GM19351 (cell line): ENCODE measurements at regions not wholly inside any gene's neighbourhood (a gene's known extent, or its start where the extent isn't known, plus 50 kb on each side); places are given as distances from the start of the nearest gene placed in this dataset.
"Not testable (repeated sequence)": the region's sequence is repeated elsewhere in the genome, so short reads cannot be mapped to it uniquely, and the experiment has no call there.

ENCODE experiments used
- ATAC-seq: cut with Tn5 transposase; IDR thresholded peaks from one replicate; pipeline ENCODE4 v1.9.1; 2021; ENCODE audit warnings: mild to moderate bottlenecking, moderate library complexity; ENCODE audit not compliant: unreplicated experiment

DNA sequence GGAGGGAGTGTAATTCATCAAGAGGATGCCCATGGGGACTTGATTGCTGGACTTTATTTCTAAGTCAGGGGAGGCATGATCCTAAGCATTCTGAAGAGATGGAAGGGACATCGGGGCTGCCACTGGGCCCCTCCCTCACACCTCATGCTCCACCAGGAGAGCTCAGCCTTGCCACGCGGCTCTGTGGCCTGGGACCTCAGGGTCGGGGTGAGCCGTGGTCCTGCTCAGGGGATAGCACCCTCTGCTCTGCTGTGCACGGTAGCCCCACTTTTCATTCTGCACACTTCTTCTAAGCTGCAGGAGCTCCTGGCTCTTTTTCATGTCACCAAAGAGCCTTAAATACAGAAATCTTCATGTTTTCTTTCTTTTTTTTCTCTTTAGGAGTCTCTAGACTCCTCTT is 75.5 kb upstream of the DPP6 start:
- not testable (repeated sequence) for ATAC-seq

DNA sequence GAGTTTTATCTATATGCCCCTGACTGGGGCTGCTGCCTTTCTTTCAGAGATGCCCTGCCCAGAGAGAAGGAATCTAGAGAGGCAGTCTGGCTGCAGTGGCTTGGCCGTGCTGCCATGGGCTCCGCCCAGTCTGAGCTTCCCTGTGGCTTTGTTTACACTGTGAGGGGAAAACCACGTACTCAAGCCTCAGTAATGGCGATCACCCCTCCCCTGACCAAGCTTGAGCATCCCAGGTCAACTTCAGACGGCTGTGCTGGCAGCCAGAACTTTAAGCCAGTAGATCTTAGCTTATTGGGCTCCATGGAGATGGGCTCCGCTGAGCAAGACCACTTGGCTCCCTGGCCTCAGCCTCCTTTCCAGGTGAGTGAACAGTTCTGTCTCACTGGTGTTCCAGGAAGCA is 69.0 kb upstream of the DPP6 start:
- not testable (repeated sequence) for ATAC-seq

DNA sequence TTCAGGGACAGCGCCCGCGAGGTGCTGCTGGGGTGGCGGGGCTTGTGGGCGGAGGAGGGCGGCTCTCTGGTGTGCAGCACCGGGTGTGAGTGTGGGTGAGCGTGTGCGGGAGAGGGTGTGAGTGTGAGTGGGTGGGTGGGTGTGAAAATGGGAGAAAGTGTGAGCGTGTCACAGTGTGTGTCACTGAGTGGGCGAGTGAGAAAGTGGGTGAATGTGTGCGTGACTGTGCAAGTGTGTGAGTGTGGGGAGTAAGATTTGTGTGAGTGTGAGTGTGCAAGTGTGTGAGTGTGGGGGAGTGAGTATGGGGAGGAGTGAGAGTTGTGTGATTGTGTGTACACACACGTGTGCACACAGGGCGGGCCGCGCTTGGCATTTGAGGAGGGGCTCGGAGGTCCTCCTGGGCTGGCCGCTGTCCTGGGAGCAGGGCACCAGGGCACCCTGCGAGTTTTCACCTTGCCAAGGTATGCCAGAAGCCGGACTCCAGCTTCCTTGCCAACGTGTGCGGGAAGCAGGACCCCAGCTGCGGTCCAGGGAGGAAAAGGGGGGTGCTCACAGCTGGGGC is 63.1 kb upstream of the DPP6 start:
- not testable (repeated sequence) for ATAC-seq

DNA sequence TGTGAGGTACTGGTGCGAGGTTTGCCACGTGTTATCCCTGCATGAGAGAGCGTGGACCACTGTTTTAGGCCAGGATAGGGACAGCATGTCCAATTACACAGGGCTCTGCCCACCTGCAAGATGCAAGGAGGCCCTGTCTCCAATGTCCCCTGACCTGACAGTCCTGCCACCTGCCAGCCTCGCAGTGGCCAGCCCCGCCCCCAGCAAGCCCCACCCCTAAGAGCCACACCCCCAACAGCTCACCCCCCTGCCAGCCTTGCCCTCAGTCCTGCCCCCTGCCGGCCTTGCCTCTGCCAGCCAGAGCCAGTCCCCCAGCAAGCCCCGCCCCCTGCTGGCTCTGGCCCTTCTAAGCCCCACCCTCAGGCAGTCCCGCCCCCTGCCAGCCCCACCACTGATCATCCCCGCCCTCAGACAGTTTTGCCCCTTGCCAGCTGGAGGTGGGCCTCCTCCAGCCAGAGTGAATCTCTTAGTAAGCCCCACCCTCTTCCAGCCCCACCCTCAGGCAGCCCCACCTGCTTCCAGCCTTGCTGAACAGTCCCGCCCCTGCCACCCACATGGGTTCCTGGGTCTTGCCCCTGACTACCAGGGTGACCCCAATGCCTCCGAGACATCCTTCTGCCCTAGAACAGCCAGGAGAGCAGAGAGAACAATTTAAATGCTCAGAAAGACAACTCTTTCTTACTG is 62.3 kb upstream of the DPP6 start:
- ATAC-seq: not testable (repeated sequence)

DNA sequence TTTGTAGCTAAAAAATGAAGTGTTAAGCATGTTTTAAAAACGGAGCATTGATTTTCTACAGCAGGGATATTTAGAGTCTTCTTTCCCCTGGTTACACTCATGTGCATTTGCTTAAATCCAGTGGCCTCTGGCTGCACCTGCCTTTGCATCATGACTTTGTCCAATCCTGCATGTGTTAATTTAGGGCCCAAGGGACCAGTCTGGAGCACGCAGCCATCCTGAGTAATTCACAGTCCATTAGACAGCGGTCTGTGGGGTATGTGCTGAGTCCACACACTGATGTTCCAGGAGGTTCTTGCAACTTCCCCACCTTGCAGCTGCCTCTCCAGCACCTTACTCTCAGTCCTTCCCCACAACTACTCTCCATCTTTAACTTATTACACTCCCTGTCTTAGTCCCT is 60.7 kb upstream of the DPP6 start:
- ATAC-seq: not testable (repeated sequence)

DNA sequence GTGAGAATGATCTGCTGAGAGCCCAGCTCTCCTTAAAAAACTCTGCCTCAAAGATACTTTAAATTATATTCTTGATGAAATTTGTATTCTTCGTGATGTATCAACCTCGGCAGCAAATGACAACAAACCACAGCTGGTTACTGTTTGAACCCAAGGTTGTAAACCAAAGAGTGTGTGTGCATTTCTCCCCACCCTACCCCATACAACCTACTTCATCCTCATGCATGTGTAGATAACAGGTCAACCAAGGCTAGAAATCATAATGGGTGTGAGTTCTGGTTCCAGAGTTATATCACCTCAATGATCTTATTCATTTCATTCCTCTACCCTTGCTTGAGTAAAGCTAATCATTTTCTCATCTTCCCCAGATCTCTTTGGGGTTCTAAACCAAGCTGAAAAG is 58.8 kb upstream of the DPP6 start:
- not testable (repeated sequence) for ATAC-seq

DNA sequence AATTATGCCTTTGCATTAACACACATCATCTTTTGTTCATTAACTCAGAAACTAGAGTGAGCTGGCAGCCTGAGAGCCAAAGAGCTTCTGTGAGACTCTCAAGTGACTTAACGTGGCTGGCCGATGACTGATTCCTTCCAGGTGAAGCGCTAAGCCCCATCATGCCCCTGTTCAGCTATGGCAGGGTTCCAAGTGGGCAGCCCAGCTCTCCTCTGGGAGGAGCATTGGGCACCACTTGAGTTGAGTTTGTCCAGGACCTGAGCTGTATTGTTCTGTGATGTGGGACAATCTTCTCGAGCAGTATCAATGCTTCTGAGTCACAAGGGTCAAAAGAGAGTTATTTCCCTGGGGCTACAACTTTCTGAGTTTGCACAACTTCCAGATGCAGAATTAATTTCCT is 53.3 kb upstream of the DPP6 start:
- ATAC-seq: not testable (repeated sequence)
